ENCODE measurements at regions not wholly inside any gene's neighbourhood (a gene's known extent, or its start where the extent isn't known, plus 50 kb on each side); places are given as distances from the start of the nearest gene placed in this dataset.

DNA sequence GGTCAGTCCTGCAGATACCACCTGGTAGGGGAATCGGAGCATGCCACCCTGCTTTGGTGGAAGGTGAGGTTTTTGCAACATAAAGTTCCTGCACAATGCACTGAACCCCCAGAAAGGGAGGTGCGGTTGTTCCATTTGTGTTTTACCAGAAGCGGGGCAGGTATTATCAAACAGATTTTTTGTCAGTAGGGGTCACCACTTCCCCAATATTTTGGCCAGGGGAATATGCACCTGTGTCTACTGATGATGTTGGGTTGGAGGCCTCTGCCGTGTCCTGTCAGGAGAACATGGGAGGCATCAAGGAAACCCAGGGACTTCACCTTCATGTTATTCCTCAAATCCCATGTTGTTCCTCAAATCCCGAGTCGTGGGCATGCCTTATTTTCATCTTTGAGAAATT lies 438.7 kb downstream of the NTRK2 start (continued):
- TF ChIP-seq, protein P1, sequence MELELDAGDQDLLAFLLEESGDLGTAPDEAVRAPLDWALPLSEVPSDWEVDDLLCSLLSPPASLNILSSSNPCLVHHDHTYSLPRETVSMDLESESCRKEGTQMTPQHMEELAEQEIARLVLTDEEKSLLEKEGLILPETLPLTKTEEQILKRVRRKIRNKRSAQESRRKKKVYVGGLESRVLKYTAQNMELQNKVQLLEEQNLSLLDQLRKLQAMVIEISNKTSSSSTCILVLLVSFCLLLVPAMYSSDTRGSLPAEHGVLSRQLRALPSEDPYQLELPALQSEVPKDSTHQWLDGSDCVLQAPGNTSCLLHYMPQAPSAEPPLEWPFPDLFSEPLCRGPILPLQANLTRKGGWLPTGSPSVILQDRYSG (tag; conservative IDR thresholded peaks at IDR 0.05; ENCODE audit: low read depth): no peak

DNA sequence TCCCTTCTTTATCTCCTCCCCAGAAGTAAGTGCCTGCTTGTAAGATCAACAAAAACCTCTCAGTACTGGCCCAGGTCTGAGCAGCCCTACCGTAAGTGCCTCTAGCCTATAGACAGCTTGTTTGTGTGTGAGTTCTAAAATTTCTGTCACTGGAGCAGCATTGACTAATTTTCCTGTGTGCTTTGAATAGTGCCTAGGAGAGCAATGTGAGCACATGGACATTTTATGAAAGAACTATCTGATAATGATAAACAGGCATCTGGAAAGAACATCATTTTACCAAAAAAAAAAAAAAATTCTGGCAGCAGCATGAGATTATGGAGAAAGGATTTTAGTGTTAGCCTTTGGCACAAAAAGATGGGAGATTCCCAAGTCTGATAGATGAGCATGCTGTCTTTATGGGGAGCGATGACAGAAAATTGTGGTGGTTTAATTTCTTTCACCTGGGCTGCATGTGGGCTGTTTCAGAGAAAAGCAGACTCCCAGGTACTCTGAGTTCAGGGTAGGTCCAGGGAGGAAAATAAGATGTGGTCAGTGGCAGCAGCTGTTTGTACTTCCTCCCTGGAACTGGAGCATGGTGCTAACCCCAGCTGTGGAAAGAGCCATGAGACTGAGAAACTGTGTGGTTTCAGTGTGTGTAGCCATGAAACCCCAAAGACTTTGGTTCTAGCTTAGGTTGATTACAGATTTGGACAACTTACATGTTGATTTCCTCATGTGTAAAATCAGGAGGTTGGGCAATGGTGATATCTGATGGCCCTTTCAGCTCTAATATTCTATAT lies 419.9 kb downstream of the NTRK2 start:
- TF ChIP-seq, protein P2, sequence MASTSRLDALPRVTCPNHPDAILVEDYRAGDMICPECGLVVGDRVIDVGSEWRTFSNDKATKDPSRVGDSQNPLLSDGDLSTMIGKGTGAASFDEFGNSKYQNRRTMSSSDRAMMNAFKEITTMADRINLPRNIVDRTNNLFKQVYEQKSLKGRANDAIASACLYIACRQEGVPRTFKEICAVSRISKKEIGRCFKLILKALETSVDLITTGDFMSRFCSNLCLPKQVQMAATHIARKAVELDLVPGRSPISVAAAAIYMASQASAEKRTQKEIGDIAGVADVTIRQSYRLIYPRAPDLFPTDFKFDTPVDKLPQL (IDR thresholded peaks at IDR 0.05; ENCODE audit: extremely low read depth, insufficient read length): no peak
- TF ChIP-seq, protein P3, sequence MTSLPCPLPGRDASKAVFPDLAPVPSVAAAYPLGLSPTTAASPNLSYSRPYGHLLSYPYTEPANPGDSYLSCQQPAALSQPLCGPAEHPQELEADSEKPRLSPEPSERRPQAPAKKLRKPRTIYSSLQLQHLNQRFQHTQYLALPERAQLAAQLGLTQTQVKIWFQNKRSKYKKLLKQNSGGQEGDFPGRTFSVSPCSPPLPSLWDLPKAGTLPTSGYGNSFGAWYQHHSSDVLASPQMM (CRISPR knock-in tag; IDR thresholded peaks at IDR 0.05): no peak
- no peak for TF ChIP-seq NONO (IDR thresholded peaks at IDR 0.05; ENCODE audit: low read depth in 2 of 2, low read length in 1 of 2)
- no peak for TF ChIP-seq YBX1 (IDR thresholded peaks at IDR 0.05)
- no peak for TF ChIP-seq EP400 (IDR thresholded peaks at IDR 0.05)
- no peak for TF ChIP-seq SPI1 (IDR thresholded peaks at IDR 0.05; ENCODE audit: borderline replicate concordance, low read depth, low read length)
- TF ChIP-seq FOXA3 (CRISPR knock-in tag; conservative IDR thresholded peaks at IDR 0.05 in 1 of 2, IDR thresholded peaks at IDR 0.05 in 1 of 2): no peak
- TF ChIP-seq, protein P4, sequence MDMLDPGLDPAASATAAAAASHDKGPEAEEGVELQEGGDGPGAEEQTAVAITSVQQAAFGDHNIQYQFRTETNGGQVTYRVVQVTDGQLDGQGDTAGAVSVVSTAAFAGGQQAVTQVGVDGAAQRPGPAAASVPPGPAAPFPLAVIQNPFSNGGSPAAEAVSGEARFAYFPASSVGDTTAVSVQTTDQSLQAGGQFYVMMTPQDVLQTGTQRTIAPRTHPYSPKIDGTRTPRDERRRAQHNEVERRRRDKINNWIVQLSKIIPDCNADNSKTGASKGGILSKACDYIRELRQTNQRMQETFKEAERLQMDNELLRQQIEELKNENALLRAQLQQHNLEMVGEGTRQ (CRISPR knock-in tag; IDR thresholded peaks at IDR 0.05): no peak
- TF ChIP-seq DACH1 (IDR thresholded peaks at IDR 0.05; ENCODE audit: partially characterized antibody): no peak
- TF ChIP-seq, protein P5, sequence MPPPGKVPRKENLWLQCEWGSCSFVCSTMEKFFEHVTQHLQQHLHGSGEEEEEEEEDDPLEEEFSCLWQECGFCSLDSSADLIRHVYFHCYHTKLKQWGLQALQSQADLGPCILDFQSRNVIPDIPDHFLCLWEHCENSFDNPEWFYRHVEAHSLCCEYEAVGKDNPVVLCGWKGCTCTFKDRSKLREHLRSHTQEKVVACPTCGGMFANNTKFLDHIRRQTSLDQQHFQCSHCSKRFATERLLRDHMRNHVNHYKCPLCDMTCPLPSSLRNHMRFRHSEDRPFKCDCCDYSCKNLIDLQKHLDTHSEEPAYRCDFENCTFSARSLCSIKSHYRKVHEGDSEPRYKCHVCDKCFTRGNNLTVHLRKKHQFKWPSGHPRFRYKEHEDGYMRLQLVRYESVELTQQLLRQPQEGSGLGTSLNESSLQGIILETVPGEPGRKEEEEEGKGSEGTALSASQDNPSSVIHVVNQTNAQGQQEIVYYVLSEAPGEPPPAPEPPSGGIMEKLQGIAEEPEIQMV (tag; conservative IDR thresholded peaks at IDR 0.05; ENCODE audit: low read depth): no peak
- TF ChIP-seq CEBPG (CRISPR knock-in tag; IDR thresholded peaks at IDR 0.05): no peak
- TF ChIP-seq CEBPG (tag; conservative IDR thresholded peaks at IDR 0.05 in 1 of 2, IDR thresholded peaks at IDR 0.05 in 1 of 2): no peak
- TF ChIP-seq GTF2A2 (tag; IDR thresholded peaks at IDR 0.05): no peak
- no peaks in the 10 kb centered on the region for H3K27me3 ChIP-seq (ENCODE audit: control insufficient read depth in 2 of 2, insufficient read depth in 2 of 2, low read length in 2 of 2)
- H3K9me3 ChIP-seq (replicated peaks; ENCODE audit: control insufficient read depth, insufficient read depth, low read depth, low read length): no peaks in the 10 kb centered on the region
- no peaks in the 10 kb centered on the region for H3K9me1 ChIP-seq (ENCODE audit: control insufficient read depth, insufficient read depth, low read length)
- WGBS (ENCODE audit: insufficient coverage, low coverage, missing lambda C conversion rate): 0% methylated on average over 1 of the region's 2 CpGs
- no peak overlapping the region for H3K9ac ChIP-seq (ENCODE audit: insufficient read depth in 1 of 2, low read depth in 2 of 2, low read length in 2 of 2)
- BruUV-seq (replicated peaks): no TSS peak
- no peak for DNase-seq (ENCODE audit: extremely low read depth in 1 of 4, low spot score in 3 of 4)
- intact Hi-C loops (cut with micrococcal nuclease): no loop called here
- no peaks in the 10 kb centered on the region for H3K36me3 ChIP-seq (ENCODE audit: control insufficient read depth, insufficient read depth, low read length)
- H2AFZ ChIP-seq (ENCODE audit: low read depth, low read length): no peak overlapping the region
- H3K79me2 ChIP-seq (ENCODE audit: control insufficient read depth, insufficient read depth, low read length): no peaks in the 10 kb centered on the region
- POLR2A ChIA-PET: no interaction called here
- in situ Hi-C loops (cut with MboI): no loop called here
- H4K20me1 ChIP-seq (replicated peaks; ENCODE audit: control insufficient read depth, insufficient read depth, low read length): no peaks in the 10 kb centered on the region
- CTCF ChIA-PET (ENCODE audit: low intra/inter-chr PET ratio): no interaction called here
- no peak overlapping the region for H3K4me2 ChIP-seq (ENCODE audit: insufficient read depth, low read length)
- no peak for ATAC-seq
- no peak for FAIRE-seq
- no peaks in the 10 kb centered on the region for H3K4me1 ChIP-seq (replicated peaks in 1 of 2; ENCODE audit: control insufficient read depth in 2 of 2, insufficient read depth in 2 of 2, low read length in 2 of 2)
- H3K4me3 ChIP-seq: no peak overlapping the region
- H3K27ac ChIP-seq (ENCODE audit: extremely low read depth, low read depth, low read length): no peak overlapping the region
